SIG-M5 treated with dmso at 0.1 percent for 504 hours (cell line): ENCODE measurements at regions not wholly inside any gene's neighbourhood (a gene's known extent, or its start where the extent isn't known, plus 50 kb on each side); places are given as distances from the start of the nearest gene placed in this dataset.
"Not testable (repeated sequence)": the region's sequence is repeated elsewhere in the genome, so short reads cannot be mapped to it uniquely, and the experiment has no call there.

Experiments
- DNase-seq: peaks from one replicate; lab custom pipeline; 2025; ENCODE audit not compliant: unreplicated experiment; lab: John Stamatoyannopoulos, UW

GRCh38 chr3:39558775-39559306 is 91.4 kb downstream of the MOBP start:
- no peak for DNase-seq

DNA sequence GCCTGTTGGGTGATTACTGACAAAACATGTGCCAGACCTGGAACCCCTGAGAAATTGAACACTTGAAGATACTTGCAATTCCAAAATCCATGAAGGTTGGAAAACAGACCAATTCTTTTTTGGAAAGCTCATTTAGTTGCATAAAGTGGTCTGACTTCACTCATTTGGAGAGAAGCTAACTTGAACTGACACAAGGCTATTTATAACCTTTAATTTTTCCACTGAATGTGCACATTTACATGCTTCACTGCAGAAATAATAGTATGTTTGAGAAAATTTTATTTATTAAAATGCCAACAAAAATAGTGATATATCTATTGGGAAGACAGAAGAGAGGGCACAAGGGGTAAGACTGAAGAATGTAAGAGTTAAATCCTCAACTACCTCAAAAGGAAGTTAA is 92.1 kb downstream of the MOBP start:
- DNase-seq, result no peak

GRCh38 chr3:39568508-39568907 is 101.0 kb downstream of the MOBP start:
- DNase-seq, result no peak

GRCh38 chr3:39569095-39569494 is 101.6 kb downstream of the MOBP start:
- no peak for DNase-seq

GRCh38 chr3:39573392-39573791 is 105.9 kb downstream of the MOBP start:
- no peak for DNase-seq

DNA sequence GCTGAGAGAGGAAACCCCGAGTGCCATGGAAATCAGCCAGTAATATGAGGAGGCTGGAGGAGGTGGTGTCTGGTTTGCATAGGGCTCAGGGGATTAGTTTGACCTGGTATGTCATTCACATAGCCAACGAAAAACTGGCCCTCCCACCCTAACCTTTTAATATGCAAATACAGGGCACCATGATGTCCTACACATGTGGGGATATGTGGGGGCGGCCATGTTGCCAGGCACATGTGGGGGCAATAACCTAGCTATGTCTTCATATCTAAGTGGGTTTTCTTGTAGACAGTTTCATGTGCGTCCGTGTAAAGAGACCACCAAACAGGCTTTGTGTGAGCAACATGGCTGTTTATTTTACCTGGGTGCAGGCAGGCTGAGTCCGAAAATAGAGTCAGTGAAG is 110.1 kb downstream of the MOBP start:
- DNase-seq, result no peak

DNA sequence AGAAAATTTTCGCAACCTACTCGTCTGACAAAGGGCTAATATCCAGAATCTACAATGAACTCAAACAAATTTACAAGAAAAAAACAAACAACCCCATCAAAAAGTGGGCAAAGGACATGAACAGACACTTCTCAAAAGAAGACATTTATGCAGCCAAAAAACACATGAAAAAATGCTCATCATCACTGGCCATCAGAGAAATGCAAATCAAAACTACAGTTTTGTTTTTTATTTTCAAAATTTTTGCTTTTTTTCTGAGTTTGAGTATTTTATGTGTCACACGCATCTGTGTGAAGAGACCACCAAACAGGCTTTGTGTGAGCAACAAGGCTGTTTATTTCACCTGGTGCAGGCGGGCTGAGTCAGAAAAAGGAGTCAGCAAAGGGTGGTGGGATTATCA is 118.7 kb downstream of the MOBP start:
- not testable (repeated sequence) for DNase-seq

- DNase-seq, result no peak
Measured at GRCh38 chr3:39587113-39587512, 119.6 kb downstream of the MOBP start.

DNA sequence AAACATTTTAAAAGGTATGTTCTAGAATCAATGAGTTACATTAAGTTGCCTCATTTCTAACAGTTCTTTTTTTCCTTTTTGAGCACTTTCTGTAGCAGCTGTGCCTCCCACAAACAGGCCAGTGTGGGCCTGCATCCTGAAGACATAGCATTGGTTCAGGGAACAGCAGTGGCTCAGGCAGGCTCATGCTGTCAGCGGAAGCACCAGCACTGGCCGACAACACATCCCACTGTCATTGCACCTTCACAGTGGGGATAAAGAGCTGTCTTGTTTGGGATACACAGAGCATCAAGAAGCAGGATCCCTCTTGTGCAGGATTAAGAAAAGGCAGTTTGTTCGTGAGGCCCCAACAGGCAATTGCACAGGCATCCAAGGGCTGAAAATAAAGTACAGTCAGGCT is 123.3 kb downstream of the MOBP start:
- DNase-seq, result no peak

DNA sequence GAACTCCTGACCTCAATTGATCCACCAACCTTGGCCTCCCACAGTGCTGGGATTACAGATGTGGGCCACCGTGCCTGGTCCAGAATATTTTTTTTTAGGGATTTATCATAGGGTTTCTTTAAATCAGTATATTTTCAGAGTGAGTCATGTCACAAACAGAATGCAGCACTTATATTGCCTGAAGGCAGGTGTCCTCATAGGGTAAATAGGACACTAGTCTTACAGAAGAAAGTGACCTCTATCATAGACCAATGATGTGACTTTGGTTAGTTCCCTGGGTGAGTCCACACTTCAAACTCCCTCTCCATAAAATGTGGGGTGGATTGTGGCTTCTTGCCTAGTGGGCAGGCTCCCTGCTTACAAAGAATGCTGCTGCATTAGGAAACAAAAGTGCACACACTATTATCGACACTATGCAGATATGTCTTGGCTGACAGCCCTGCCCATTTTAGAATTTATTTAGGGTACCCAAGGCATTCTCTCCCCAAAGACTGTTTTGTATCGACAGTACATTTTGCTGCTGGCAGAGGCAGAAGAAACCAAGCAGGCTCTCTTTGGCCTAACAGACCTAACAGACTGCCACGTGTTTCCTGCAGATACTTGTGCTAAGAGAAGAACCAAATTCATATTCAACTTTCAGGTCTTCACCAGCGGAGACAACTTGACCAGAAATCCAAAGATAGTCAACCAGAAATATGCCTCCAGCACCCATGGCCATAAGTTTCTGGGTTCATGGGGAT is 125.0 kb downstream of the MOBP start:
- no peak for DNase-seq

GRCh38 chr3:39593341-39593740 is 125.9 kb downstream of the MOBP start:
- no peak for DNase-seq

GRCh38 chr3:39601241-39601640 is 133.8 kb downstream of the MOBP start:
- no peak for DNase-seq

DNA sequence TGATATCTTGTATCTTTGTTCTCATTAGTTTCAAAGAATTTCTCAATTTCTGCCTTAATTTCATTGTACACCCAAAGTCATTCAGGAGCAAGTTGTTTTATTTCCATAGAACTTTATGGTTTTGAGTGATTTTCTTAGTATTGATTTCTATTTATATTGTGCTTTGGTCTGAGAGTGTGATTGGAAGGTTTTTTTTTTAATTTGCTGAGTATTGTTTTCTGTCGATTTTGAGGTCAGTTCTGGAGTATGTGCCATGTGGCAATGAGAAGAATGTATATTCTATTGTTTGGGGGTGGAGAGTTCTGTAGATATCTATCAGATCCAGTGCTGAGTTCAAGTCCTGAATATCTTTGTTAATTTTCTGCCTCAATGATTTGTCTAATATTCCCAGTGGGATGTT is 138.4 kb downstream of the MOBP start:
- DNase-seq, result no peak

DNA sequence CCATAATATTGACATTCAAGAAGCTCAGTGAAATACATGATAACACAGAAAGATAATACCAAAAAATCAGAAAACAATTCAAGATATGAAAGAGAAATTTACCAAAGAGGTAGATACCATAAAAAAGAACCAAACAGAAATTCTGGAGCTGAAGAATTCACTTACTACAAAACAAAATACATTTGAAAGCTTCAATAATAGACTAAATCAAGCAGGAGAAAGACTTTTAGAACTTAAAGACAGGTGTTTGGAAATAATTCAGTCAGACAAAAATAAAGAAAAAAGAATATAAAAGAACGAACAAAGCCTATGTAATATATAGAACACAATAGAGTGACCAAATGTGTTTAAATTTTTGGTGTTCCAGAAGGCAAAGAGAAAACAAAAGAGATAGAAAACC is 158.7 kb downstream of the MOBP start:
- DNase-seq, result no peak

DNA sequence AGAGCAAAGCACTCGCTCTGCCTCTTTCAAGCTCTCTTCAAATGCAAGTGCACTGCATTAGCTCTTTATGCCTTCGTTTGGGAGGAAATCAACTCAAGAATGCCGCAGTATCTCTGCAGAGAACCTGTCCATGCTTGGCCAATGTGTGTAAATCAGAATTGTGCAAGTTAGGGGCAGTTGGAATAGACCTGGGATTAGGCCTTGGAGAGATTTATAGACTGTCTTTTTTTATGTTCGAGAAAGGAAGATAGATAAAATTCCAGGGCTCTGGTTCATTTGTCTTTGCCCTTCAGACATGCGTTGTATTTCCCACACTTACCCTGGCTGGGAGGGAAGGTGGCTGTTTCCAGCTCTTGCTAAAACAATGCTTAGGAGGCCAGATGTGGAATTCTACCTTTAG is 163.7 kb downstream of the MOBP start:
- DNase-seq, result no peak

- DNase-seq, result peak; percentile 12
Measured at GRCh38 chr3:39637807-39638206, 170.3 kb downstream of the MOBP start.

DNA sequence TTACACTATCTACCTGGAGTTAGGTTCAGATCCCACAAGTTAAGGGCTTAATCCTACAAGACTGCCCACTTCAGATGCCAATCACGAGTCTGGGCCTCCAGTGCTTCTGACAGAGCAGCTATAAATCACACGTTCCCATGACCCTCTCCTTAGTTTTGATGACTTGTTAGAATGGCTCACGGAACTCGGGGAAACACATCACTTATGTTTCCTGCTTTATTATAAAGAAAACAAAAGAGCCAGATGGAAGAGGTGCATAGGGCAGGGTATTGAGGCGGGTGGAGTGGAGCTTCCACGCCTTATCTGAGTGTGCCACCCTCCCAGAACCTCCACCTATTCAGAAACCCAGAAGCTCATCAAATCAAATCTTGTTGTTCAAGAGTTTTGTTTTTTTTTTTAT is 170.8 kb downstream of the MOBP start:
- no peak for DNase-seq

DNA sequence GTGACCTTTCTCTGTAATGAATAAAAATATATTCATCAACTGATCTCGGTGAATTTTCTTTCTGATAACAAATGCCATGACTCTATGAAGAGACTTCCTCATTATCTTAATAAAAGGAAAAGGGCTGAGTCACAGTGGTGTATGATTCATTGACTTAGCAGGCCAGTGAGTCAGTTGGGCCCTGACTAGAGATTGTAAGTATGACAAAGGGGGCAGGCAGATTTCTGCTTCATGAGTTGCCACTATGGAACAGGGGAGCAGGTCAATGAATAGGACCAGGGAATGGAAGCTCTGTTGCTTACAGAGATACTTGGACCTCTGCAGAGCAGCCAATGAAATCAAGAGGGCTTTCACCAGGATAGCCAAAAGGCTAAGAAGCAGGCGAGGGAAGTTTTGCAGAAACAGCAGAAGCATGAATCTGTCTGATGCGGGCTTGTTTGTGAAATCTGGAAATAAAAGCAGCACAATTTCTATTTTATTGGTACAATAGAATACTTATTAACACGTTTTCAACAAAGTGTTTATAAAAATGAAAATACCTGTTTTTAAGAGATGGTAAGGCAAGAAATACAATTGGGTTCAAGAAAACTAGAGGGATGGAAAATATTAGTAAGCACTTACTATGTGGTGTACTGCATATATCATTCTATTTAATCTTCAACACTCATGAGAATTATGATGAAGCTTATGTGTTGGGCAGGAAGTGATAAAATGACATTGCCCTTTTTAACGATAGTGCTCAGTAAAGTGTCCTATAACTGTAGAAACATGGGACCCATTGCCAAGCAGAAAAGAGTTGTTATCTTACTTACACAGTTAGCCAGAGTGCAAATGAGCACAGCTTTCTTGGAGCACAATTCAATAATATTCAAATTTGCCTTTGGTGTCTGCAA is 169.8 kb upstream of the MYRIP start:
- peak; percentile 90 for DNase-seq

GRCh38 chr3:39641274-39641673 is 168.1 kb upstream of the MYRIP start:
- DNase-seq, result no peak

- peak; percentile 67 for DNase-seq
Measured at GRCh38 chr3:39644176-39644575, 165.2 kb upstream of the MYRIP start.

DNA sequence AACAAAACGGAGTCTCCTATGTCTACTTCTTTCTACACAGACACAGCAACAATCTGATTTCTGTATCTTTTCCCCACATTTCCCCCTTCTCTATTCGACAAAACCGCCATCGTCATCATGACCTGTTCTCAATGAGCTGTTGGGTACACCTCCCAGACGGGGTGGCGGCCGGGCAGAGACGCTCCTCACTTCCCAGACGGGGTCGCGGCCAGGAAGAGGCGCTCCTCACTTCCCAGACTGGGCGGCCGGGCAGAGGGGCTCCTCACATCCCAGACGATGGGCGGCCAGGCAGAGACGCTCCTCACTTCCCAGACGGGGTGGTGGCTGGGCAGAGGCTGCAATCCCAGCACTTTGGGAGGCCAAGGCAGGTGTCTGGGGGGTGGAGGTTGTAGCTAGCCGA is 158.2 kb upstream of the MYRIP start:
- not testable (repeated sequence) for DNase-seq
